GM23248 (cell line): ENCODE measurements at regions not wholly inside any gene's neighbourhood (a gene's known extent, or its start where the extent isn't known, plus 50 kb on each side); places are given as distances from the start of the nearest gene placed in this dataset.

Experiments
- EZH2 ChIP-seq: fragments of 200-600 bp; sonication (generic); IDR thresholded peaks from 2 replicates; pipeline ENCODE4 v1.6.1; 2018; ENCODE audit warnings: antibody characterized with exemption, mild to moderate bottlenecking; ENCODE audit not compliant: insufficient read depth, poor library complexity, severe bottlenecking
- EZH2phosphoT487 ChIP-seq: fragments of 200-600 bp; sonication (generic); IDR thresholded peaks from 2 replicates; pipeline ENCODE4 v1.6.1; 2018; ENCODE audit warnings: antibody characterized with exemption, moderate library complexity, mild to moderate bottlenecking, low read depth; ENCODE audit not compliant: insufficient read depth

GRCh38 chr4:37101686-37102085 is 142.9 kb upstream of the NWD2 start:
- TF ChIP-seq EZH2phosphoT487 (no peak), EZH2 (no peak)
